GM19328 (cell line): ENCODE measurements at regions not wholly inside any gene's neighbourhood (a gene's known extent, or its start where the extent isn't known, plus 50 kb on each side); places are given as distances from the start of the nearest gene placed in this dataset.

Source experiments
- ATAC-seq: cut with Tn5 transposase; IDR thresholded peaks from one replicate; pipeline ENCODE4 v1.9.1; 2021; ENCODE audit warnings: mild to moderate bottlenecking, moderate library complexity; ENCODE audit not compliant: unreplicated experiment

DNA sequence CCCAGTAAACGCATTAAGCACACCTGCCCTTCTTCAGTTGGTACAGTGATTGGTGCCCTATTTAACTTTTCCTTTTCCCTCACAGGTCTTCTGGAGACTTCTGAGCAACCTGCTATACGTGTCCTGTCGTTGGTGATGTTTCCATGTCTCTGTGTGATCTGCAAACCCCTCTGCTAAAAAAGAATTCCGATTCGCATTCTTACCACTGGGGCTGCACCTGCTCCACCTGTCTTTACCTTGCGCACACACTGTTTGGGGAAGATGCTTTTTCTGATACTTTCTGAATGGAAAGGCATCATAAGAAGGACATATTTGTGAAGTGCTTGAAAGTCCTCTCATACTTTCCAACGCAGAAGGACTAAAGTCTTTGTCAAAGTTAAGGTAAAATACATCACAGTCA, 323.9 kb upstream of the SOX11 start:
- no peak for ATAC-seq

DNA sequence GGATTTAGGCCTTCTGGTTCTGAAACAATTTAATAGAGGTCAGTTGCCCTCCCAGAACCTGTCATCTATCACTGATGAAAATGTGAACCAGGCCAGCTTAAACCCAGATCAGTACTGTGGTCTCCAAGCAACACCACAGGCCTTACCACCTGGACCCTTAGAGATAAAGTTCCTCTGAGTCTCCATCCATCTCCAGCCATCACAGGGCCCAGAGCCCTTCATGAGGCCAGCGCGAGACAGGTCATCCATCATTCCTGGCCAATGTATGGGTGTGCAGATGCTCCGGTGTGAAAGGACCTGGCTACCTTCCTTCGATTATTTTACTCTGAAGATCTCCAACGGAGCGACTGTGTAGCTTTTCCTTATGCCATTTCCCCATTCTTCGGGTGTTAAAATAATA, 322.7 kb upstream of the SOX11 start:
- ATAC-seq, result no peak

GRCh38 chr2:5370158-5370557, 322.0 kb upstream of the SOX11 start:
- ATAC-seq, result no peak

DNA sequence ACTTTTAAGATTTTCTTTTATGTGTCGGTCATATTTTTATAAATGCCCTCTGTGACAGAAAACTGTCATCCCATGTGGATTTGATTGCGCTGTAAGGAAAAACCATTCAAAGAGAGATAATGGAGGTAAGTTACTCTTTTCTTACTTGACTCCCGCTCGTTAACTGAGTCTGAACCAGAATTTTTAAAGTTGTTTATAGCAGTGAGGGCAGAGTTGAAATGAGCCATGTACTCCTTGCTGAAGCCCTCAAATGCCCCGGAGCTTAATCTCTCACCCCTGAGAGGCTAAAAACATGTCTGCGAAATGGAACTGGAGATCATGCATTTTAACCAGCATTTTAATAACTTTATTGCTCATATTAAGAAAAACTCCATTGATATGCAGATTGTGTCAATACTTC, 320.0 kb upstream of the SOX11 start:
- no peak for ATAC-seq

GRCh38 chr2:5373200-5373599, 319.0 kb upstream of the SOX11 start:
- ATAC-seq, result no peak

- ATAC-seq, result no peak
These were observed 317.4 kb upstream of the SOX11 start for GRCh38 chr2:5374762-5375161.

GRCh38 chr2:5377323-5377722, 314.9 kb upstream of the SOX11 start:
- ATAC-seq, result no peak

GRCh38 chr2:5379811-5380210, 312.4 kb upstream of the SOX11 start:
- ATAC-seq, result no peak

GRCh38 chr2:5385596-5385995, 306.6 kb upstream of the SOX11 start:
- ATAC-seq, result no peak

- no peak for ATAC-seq
These were observed 304.8 kb upstream of the SOX11 start for GRCh38 chr2:5387406-5387805.

- no peak for ATAC-seq
These were observed 302.4 kb upstream of the SOX11 start for GRCh38 chr2:5389740-5390139.

- no peak for ATAC-seq
These were observed 300.8 kb upstream of the SOX11 start for GRCh38 chr2:5391362-5391761.

DNA sequence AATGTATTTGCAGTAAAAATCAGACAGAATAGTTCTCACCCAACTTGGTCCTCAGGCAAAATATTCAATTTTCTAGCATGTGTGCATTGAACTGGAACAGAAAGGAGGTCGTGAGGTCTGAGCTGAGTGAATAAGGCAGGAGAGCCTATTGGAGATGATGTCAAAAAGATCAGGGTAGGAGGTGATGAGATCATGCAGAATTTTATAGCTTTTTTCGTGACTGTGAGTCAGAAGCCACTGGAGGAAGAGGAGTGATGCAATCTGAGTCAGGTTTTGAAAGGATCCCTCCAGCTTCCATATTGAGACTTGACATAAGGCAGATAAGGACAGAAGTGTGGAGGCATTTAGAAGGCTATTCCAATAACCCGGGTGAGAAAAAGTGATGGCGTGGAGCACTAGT, 299.5 kb upstream of the SOX11 start:
- ATAC-seq, result no peak

GRCh38 chr2:5393474-5393873, 298.7 kb upstream of the SOX11 start:
- ATAC-seq, result no peak

- no peak for ATAC-seq
These were observed 298.0 kb upstream of the SOX11 start for GRCh38 chr2:5394223-5394622.

DNA sequence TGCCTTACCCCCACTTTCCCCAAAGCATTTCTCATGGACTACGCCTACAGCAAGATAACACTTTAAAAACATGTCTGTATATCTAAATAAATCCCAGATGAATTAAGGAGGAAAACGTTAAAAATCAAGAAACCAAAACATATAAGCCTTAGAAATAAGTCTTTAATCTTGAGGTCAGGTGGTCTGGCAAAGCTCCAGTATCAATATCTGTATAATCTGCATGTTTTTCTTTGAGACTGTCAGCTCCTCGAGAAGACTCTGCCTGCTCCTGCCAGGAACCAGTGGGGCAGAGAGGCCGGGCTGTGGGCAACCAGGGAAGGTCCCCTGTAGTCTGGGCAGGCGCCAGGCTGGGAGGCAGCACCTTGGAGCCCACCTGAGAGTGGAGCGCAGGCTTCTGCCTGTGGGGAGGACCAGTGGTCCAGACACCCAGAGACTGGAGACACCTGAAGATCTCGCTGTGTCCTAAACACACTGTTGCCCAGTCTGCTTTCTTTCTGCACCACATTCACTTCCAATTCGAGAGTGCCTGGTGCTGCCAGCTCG, 291.0 kb upstream of the SOX11 start:
- no peak for ATAC-seq

GRCh38 chr2:5403392-5403791, 288.8 kb upstream of the SOX11 start:
- ATAC-seq, result no peak

GRCh38 chr2:5409898-5410381, 282.2 kb upstream of the SOX11 start:
- ATAC-seq, result no peak

GRCh38 chr2:5410991-5411700, 281.0 kb upstream of the SOX11 start:
- ATAC-seq, result no peak

- no peak for ATAC-seq
These were observed 280.2 kb upstream of the SOX11 start for GRCh38 chr2:5412001-5412400.

- ATAC-seq, result no peak
These were observed 258.3 kb upstream of the SOX11 start for GRCh38 chr2:5433855-5434254.

GRCh38 chr2:5437375-5437774, 254.8 kb upstream of the SOX11 start:
- ATAC-seq, result no peak

DNA sequence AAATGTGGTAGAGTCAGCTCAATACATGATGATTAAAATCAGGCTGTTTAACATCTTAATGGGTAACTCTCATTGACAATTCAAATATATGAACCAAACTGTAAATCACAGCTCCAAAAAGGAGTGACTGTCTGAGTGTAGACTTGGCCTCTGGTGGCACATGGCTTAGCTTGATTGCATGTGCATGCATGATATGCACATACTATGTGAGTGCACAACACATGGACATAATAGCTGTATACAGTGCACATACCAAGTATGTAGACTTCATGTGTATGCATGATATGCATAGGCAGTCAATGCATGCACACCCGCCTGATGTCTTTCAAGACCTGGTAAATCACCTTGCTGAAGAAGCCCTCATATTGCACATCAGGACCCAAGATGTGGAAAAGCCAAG, 252.0 kb upstream of the SOX11 start:
- no peak for ATAC-seq
